ENCODE measurements at regions not wholly inside any gene's neighbourhood (a gene's known extent, or its start where the extent isn't known, plus 50 kb on each side); places are given as distances from the start of the nearest gene placed in this dataset.

- no peak for DNase-seq
Measured at GRCh38 chr12:114253976-114254778, 151.8 kb downstream of the TBX5 start.

- DNase-seq, result no peak
Measured at GRCh38 chr12:114248527-114248926, 157.4 kb downstream of the TBX5 start.

- no peak for DNase-seq
Measured at GRCh38 chr12:114245555-114245954, 160.4 kb downstream of the TBX5 start.

GRCh38 chr12:114241973-114242434, 163.9 kb downstream of the TBX5 start:
- no peak for DNase-seq

- DNase-seq, result no peak
Measured at GRCh38 chr12:114240288-114240687, 165.7 kb downstream of the TBX5 start.

GRCh38 chr12:114238808-114239207, 167.1 kb downstream of the TBX5 start:
- DNase-seq, result no peak

- DNase-seq, result no peak
Measured at GRCh38 chr12:114237230-114237629, 168.7 kb downstream of the TBX5 start.

- DNase-seq, result no peak
Measured at GRCh38 chr12:114232187-114232586, 173.8 kb downstream of the TBX5 start.

GRCh38 chr12:114229150-114229549, 176.8 kb downstream of the TBX5 start:
- no peak for DNase-seq

GRCh38 chr12:114226241-114226928, 179.6 kb downstream of the TBX5 start:
- no peak for DNase-seq

GRCh38 chr12:114221957-114222630, 183.8 kb downstream of the TBX5 start:
- no peak for DNase-seq

GRCh38 chr12:114221136-114221833, 184.7 kb downstream of the TBX5 start:
- no peak for DNase-seq

GRCh38 chr12:114220311-114220710, 185.6 kb downstream of the TBX5 start:
- no peak for DNase-seq

GRCh38 chr12:114218136-114218535, 187.8 kb downstream of the TBX5 start:
- DNase-seq, result no peak

- no peak for DNase-seq
Measured at GRCh38 chr12:114215746-114216145, 190.2 kb downstream of the TBX5 start.

- no peak for DNase-seq
Measured at GRCh38 chr12:114213055-114213581, 192.8 kb downstream of the TBX5 start.

GRCh38 chr12:114209861-114210260, 196.1 kb downstream of the TBX5 start:
- DNase-seq, result peak; percentile 84

- DNase-seq, result no peak
Measured at GRCh38 chr12:114206525-114206924, 199.4 kb downstream of the TBX5 start.

GRCh38 chr12:114201794-114202193, 204.2 kb downstream of the TBX5 start:
- no peak for DNase-seq

- DNase-seq, result no peak
Measured at GRCh38 chr12:114194956-114195355, 211.0 kb downstream of the TBX5 start.

GRCh38 chr12:114194066-114194465, 211.9 kb downstream of the TBX5 start:
- no peak for DNase-seq

- no peak for DNase-seq
Measured at GRCh38 chr12:114193474-114193873, 212.5 kb downstream of the TBX5 start.

- no peak for DNase-seq
Measured at GRCh38 chr12:114192549-114192948, 213.4 kb downstream of the TBX5 start.
